Hematopoietic multipotent progenitor cell treated with erythropoietin and hydrocortisone succinate and interleukin-3 and kit ligand, for 15 days (in vitro differentiated cells): ENCODE measurements at regions not wholly inside any gene's neighbourhood (a gene's known extent, or its start where the extent isn't known, plus 50 kb on each side); places are given as distances from the start of the nearest gene placed in this dataset.

ENCODE experiments used
- DNase-seq: peaks from one replicate; pipeline ENCODE4 v3.0.0-alpha.2; 2015; ENCODE audit warnings: low spot score

DNA sequence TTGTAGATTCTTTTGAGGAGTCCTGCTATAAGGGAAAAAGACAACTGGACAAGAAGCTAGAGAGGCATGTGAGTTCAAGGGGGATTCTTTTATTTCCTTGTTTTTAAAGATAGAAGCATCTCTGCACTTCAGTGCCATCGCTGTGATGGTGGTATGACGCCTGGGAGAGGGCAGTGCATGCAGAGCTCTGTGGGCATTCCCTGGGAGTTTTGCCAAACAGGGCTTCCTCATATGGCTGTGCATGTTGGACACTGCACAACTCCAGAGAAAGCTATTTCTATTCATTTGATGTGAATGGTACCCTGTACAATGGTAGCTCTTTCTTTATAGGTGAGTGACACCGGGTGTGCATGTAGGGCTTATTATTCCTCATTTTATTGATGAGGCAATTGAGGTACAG, 599.5 kb upstream of the DPP6 start:
- no peak for DNase-seq

DNA sequence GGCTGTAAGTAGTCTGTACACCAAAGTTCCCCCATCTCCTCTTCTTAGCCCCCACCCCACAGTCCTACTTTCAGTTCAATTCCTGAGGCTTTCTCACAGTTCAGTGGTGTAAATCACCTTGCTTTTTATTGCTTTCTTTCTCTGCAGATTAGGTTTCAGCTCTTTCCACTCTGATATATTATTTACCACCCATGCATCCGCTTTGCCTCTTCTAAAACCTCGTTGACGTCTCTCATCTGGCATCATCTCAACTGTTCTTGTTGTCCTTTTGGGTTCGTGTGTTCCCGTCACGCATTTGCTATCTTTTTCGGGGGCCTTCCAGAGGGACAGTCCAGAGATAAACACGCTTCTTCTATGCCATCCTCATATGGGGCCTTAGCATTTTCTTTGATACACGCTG, 597.9 kb upstream of the DPP6 start:
- no peak for DNase-seq

DNA sequence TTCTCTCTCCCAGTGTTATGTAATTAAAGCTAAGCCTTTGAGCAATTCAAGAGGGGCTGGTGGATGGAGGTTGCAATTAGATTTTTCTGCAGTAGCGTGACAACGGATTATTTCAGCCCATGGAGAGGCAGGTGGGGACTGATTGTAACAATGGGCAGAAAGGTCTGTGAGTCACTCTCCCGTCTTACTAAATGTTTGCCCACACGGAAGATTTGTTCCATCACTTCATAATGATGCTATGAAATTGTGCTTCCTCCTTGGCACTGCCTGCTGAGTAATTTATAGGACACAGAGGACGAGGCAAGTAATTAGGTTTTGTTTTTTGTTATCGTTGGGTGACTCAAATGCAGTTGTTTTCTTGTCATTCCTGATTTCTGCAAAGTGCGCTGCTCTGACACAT, 594.5 kb upstream of the DPP6 start:
- DNase-seq, result no peak

DNA sequence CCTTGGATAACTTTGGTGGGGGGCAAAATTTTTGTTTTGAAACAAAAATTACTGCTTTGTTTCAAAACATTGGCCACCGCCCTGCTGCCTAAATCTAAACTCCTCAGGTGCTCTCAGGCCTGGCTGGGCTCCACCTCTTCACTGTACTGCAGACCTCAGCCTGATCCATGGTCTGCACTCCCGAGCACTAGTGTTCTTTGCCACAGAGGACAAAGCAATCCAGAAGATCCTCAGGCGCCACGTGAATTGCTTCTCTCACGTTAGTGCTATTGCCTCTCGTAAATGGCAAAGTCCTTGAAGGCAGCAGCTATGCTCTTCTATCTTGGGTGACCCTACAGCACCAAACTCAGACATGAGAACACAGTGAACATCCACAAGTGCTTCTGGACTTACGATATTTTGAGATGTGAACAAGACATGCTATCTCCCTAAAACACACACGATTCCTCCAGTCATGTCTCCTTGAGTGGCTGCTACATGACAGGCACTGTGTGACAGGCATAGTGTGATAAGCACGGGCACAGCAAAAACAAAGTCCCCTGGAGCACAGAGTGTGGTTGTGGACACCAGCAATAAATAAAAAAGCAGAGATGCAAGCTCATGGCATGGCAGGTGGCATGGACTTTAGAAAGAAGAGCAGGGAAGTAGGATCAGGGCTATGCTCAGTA, 582.1 kb upstream of the DPP6 start:
- DNase-seq, result no peak

DNA sequence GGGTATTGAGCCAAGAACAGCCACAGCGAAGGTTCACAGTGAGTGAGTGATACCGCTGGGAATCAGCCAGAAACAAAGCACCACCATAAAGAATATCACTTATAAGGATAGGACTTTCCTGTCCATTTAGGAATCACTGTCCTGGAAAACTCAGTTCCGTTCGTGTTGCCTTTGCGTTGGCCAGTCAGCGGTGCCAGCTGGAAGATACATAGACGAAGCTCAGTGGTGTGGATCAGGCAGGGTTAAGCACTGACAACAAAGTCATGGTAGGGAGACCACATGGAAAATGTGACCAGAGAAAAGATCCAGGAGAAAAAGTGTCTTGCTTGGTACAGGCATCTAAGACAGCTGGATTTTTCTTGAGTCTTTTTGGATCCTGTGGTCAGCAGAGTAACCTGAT, 579.7 kb upstream of the DPP6 start:
- no peak for DNase-seq

DNA sequence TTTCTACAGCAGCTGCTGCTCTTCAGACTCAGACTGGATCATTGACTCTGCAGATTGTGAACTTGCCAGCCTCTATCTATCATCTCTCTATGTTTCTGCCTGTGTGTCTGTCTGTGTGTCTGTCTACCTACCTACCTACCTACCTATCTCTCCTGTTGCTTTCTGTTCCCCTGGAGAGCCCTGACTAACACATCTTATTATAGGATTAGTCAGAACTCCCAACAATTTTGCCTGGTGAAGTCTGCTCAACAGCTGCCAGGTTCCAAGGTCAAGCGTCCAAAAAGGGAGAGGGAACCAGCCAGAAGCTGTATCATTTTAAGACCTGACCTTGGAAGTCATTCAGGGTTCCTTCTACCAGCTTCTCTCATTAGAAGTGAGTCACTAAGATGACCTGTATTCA, 579.0 kb upstream of the DPP6 start:
- DNase-seq, result no peak

DNA sequence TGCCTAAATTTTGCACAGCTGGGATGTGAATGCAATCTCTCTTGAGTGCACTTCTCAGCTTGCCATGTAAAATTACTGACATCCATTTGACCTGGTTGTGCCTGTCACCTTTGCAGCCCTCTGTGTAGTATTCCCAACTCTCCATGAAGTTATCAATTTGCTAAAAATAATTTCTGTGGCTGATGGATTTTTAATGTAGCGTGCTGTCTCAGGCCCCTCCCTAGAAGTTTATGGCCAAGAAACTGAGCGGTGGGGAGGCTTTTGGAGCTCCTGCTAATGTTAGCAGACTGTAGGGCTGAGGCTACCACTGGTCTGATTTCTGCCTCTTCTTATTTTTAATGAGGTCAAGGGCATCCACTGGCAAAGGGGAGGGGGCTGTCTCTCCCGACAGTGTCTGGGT, 577.0 kb upstream of the DPP6 start:
- DNase-seq, result no peak

DNA sequence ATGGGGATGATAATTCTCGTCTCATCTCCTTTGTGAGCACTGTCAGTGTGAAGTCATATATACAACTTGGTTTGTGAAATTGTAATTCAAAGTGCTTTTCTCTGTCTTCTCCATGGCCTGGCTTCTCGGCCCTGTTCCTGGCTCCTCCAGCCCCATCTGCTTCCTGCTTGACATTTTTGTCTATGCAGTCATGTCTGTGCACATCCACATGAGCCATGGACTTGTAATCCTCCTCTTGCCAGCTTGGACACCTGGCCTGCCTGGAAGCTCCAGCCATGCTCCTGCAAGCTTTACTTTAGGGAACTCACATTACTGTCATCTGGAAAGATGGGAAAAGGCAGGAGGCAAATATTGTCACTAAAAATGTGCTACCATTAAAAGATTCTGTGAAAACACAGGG, 576.0 kb upstream of the DPP6 start:
- no peak for DNase-seq

DNA sequence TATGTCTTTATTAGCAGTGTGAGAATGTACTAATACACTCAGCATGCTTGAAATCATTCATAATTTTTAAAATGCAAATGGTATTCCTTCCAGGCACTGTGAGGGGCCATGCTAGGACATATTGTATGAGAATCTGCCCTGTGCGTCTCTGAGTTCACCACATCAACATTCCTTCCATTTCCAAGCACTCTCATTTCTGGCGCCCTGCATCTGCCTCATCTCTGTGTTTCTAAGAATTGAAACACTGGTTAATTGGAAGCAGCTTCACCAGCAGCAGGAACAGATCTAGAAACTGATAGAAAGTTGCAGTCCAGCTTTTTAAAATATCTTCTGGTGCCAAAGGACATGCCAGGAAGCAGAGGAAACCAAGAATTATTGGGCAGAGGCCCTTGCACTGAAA, 555.9 kb upstream of the DPP6 start:
- DNase-seq, result no peak

DNA sequence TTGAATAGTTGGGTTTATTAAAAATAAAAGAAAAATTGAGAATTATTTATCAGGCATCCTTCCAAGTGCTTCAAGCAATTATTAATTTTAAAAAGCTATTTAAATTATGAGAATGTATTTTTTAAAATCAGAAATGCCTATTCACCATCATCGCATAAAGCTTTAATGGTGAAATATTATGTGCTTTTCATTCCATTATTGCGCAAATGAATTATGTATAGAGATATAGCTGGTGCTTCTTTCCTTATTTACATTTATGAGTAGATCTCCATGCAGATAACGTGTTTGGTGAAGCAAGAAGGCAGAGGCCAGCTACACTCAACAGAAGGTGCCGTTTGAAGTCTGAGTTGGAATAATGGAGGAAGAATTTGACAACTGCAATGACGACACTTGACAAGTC, 549.1 kb upstream of the DPP6 start:
- DNase-seq, result no peak

DNA sequence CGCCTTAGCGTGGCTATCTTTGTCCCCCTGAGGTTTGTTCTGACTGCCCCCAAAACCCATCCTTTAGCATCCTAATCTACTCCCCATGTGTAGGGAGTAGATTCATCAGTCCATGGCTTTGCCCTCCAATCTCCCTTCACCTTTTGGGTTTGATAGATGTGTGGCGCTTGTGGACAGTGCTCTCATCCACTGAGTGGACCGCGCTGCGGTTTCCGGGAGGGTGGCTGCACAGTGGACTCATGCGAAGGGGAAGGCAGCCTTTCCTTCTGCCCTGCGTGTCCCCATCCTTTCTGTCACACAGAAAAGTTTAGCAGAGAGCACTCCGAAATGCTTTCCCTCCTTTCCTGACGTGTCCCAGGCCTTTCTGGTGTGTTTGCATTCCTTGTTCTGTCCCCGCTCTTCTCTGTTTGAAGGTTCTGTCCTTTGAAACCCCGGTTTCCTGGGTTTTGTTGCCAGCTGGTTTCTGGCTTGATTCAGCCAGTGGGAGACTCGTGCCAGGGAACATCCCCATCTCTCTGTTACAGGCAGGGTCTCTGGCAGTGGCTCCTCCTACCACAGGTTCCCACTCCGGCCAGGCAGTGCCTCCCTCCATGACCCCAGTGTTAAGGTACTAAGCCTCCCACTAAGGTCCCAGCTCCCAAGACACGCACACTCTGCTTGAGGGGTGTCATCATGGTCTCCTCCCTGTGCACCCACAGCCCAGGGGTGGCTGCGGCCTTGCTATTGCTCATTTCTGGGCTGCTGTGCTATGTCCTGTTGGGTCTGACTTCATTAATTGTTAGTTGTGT, 547.7 kb upstream of the DPP6 start:
- DNase-seq, result no peak

DNA sequence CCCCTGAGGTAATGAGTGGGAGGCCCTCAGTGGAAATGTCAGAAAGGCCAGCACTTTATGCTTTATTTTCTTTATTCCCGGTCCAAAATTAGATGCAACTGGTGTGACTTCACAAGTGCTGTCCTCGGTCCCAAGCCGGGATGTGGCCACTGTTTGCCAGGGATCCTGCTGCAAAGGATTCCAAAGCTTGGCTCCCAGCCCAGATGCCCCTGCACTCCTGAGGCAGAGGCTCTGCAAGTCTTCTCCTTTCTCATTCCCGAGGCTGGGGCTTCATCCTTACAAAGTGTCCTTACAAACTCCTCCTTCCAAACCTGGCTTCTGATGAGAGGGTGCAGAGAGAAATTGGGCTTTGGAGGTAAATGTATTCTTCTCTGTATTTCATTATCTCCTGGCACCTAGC, 544.3 kb upstream of the DPP6 start:
- DNase-seq, result no peak

DNA sequence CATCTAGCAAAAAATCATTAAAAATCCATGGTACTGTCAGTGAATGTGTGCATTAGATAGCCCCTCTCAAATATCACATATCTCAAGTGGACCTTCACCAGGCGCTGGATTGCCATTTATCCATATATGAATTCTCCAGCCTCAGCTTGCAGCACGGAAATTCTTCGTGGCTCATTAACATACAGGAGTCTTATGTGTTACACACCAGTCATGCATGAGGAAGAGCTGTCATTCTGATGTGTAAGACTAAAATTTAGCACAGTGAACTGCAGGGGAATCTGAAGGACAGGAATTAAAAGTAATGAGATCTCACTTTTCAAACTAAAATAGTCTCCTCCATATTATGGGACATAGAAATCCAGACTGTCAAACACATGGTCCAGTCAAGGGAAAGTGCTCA, 542.4 kb upstream of the DPP6 start:
- no peak for DNase-seq

DNA sequence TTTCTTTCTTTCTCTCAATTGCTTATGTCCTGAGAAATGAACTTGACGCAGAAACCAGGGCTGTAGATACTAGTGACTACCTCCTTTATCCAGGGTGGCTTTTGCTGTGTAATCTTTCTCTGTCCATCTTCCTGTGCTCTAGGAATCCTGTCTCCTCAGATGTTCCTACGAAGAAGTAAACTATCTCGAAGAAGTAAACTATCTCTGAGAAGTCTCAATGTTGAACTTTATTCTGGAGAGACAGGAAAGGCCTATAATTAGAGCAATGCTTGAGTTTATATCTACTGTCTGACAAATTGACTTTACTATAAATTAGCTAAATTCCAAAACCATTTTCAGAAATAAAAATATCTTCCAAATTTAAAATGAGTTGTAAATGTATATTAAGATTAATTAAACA, 541.5 kb upstream of the DPP6 start:
- no peak for DNase-seq

DNA sequence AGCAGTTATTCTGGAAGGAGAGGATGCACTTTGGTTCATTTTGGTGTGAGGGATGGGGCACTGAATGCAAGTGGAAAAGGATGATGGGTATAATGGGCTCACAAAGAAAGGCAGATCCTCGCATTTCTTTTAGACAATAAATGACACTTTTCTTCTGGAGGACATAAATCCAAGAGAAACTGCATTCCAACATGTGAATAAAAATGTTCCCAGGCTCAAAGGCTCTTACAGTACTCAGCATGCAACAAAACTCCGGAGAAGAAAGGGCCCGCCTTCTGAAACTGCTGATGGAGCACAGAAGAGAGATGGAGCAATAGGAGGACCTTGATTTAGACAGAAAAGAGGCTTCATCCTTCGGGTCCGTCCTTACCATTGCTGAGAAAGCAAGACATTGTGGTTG, 538.2 kb upstream of the DPP6 start:
- no peak for DNase-seq

DNA sequence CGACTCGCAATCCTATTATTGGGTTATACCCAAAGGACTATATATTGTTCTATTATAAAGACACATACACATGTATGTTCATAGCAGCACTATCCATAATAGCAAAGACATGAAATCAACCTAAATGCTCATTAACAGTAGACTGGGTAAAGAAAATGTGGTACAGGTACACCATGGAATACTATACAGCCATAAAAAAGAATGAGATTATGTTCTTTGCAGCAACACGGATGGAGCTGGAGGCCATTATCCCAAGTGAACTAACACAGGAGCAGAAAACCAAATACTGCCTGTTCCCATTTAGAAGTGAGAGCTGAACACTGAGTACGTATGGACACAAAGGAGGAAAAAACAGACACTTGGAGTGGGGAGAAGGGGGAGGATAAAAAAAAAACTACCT, 536.8 kb upstream of the DPP6 start:
- DNase-seq, result no peak

DNA sequence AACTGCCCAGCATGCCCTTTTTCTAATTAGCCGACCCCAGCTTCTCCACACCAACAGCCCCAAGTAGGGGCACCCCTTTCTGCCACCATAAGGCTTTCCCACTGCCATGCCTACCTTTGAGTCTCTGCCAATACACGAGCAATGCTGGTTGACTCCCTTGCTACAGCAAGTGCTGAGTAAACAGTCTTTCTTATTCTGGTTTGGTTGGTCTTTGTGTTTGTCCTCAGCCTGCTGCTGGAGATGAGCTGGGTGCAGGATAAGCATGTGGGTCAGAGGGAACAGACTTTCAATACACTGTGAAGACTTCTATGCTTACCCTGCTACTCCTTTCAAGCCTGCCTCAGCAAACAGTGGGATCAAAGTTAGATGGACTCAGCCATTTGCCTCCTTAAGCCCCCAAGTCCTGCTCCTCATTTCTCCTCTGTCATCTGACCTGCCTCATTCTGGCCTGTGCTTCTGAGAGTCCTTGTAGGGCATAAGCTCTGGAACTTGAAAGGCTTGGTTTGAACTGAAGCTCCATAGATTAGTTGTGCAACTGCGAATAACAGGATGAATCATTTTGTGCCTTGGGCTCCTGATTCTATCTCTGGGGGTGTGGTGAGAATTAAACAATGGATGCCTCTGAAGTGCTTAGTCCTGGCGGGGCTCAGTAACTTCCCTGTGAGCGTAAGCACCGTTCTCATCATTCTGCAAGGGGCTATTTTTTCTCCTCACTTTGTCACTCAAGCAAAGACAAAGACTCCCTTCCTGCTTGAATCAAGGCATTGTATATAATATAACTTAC, 533.8 kb upstream of the DPP6 start:
- no peak for DNase-seq

DNA sequence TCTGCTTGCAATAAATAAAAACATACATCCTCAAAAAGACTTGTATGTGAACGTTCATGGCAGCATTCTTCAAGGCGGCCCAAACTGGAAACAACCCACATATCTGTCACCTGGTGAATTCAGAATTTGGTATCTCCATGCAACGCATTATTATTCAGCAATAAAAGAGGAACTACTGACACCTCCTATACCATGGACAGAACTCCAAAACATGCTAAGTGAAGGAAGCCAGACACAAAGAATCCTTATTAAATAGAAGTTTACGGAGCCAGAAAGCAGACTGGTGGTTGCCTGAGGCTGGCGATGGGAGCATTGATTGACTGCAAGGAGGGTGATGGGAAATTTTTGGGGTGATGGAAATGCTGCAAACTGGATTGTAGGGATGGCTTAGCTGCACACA, 530.8 kb upstream of the DPP6 start:
- no peak for DNase-seq

DNA sequence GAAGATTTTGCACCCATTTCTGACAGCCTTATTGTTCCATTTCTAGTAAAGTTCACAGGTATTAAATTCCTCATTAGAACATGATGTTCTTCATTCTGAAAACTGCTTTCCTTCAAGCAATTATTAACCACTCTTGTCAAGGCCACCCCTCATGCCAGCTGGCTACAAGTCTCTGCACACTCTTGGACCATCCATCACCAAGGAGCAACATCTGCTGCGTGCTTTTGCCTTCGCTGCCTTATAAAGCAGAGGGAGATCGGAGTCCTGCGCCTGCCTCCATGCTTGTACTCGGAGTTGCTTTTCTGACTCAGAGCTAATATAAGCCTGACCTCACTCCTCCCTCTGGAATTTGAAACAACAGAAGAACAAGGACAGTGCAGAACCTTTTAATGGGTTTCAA, 529.9 kb upstream of the DPP6 start:
- DNase-seq, result no peak

DNA sequence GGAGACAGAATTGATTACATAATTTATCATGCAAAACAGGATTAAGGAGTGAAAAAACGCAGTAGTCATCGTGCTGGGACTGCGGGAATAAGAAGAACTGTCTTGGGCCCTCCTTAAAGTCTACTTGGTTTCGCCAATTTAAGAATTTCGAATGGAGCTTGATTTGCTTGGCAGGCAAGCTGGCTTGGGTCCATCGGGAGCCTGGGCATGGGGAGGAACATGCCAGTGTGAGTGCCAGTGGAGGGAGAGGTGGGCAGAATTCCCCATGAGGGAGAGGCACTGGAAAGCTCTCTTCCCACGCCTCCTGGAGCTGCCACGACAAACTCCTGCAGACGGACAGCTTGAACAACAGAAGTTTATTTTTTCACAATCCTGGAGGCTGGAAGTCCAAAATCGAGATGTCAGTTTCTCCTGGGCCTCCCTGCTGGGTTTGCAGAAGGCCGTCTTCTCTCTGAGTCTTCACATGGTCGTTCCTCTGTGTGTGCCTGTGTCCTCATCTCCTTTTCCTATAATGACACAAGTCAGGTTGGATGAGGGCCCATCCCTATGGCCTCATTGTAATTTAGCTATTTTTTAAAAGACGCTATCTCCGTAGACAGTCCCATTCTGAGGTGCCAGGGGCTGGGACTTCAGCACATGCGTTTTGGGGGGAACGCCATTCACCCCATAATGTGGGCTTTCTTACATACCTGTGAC, 528.7 kb upstream of the DPP6 start:
- DNase-seq, result no peak

DNA sequence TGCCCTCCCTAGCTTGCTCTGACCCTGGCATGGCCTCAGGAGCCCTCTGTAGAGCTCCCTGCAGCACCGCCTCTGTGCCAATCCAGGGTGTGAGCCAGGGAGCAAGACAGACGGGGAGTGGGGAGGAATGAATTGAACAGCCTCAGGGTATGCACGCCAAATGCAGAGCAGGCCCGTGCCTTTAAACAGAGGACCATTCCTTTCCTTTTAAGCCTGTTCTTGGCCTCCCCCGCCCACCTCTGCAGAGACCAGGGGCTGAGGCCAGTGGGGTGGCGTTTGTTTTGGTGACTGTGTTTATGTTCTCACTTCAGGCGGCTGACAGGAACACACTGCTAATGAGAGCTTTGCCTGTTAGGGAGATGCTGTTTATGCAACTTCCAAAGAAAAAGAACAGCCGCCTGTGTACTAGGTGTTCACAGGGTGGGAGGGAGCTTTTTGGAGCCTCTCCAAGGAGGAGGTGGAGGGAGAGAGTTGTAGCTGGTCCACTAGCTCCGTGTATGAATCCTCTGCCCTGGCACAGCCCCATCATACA, 528.1 kb upstream of the DPP6 start:
- DNase-seq, result no peak

DNA sequence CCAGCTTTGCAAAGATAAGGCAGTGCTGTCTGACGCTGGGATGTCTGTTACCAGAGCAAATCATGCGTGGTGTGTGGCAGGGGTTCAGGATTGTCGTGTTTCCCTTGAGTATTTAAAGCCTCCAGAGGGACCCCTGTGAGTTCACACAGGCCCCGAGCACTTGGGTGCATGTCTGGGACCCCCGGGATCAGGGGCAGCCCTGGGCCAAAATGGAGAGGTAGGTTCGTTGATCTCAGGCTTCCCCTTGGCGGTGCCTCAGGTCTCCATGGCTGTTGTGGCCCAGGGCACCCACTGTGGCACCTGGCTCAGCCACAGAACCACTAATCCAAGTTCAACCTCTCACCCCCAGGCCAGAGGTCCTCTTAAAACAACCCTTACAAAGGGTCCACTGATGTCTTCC, 523.1 kb upstream of the DPP6 start:
- no peak for DNase-seq
